Ureter (tissue), 1 donor: ENCODE measurements at regions not wholly inside any gene's neighbourhood (a gene's known extent, or its start where the extent isn't known, plus 50 kb on each side); places are given as distances from the start of the nearest gene placed in this dataset.

ENCODE experiments used
- DNase-seq: peaks from one replicate; pipeline ENCODE4 v3.0.0-alpha.2; 2020; ENCODE audit warnings: low spot score
- donor health status: DM: yes; HTN: yes; CAD: no.

GRCh38 chr19:200203-200602 lies 91.0 kb downstream of the PLPP2 start:
- peak; percentile 7 for DNase-seq
